Upper lobe of right lung (tissue), 1 donor: ENCODE measurements at regions not wholly inside any gene's neighbourhood (a gene's known extent, or its start where the extent isn't known, plus 50 kb on each side); places are given as distances from the start of the nearest gene placed in this dataset.

Experiments used
- ATAC-seq: fragments of 200-7000 bp; cut with Tn5 transposase; one replicate; pipeline ENCODE4 v1.9.1; 2020; ENCODE audit warnings: mild to moderate bottlenecking, moderate library complexity
- DNase-seq: peaks from one replicate; pipeline ENCODE4 v3.0.0-alpha.2; 2020
- H3K27ac ChIP-seq: fragments of 200-600 bp; one replicate; pipeline ENCODE4 v1.8.0; 2022
- H3K27me3 ChIP-seq: fragments of 200-600 bp; one replicate; pipeline ENCODE4 v1.8.0; 2022; ENCODE audit warnings: mild to moderate bottlenecking
- H3K36me3 ChIP-seq: fragments of 200-600 bp; one replicate; pipeline ENCODE4 v1.8.0; 2022
- H3K4me1 ChIP-seq: fragments of 200-600 bp; one replicate; pipeline ENCODE4 v1.8.0; 2022
- H3K4me3 ChIP-seq: fragments of 200-600 bp; one replicate; pipeline ENCODE4 v1.8.0; 2022; ENCODE audit warnings: mild to moderate bottlenecking
- H3K9me3 ChIP-seq: fragments of 200-600 bp; one replicate; pipeline ENCODE4 v1.8.0; 2022
- intact Hi-C: fragments of 100-400 bp; cut with DNase I; formaldehyde crosslinking; loops from one replicate; pipeline ENCODE4 v1.11.0; 2022
- TF ChIP-seq, protein P1 (sequence below): fragments of 200-600 bp; IDR thresholded peaks from one replicate; pipeline ENCODE4 v1.8.0; 2022; ENCODE audit warnings: antibody characterized with exemption
- donor health status: DM: no; HTN: yes; CAD: no; lungs with severe emphysema.

DNA sequence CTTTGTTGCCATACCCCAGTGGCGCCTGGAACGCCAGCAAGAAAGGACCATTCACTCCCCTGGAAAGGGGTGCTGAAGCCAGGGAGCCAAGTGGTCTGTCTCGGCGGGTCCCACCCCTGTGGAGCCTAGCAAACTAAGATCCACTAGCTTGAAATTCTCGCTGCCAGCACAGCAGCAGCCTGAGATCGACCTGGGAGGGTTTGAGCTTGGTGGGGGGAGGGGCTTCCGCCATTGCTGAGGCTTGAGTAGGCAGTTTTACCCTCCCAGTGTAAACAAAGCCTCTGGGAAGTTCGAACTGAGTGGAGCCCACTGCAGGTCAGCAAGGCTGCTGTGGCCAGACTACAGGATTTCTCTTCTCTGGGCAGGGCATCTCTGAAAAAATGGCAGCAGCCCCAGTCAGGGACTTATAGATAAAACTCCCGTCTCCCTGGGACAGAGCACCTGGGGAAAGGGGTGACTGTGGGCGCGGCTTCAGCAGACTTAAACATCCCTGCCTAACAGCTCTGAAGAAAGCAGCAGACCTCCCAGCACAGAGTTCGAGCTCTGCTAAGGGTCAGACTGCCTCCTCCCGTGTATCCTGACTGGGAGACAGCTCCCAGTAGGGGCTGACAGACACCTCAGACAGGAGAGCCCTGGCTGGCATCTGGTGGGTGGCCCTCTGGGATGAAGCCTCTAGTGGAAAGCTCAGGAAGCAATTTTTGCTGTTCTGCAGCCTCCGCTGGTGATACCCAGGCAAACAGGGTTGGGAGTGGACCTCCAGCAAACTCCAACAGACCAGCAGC, 281.1 kb upstream of the SP4 start:
- intact Hi-C loops, result no loop called here

DNA sequence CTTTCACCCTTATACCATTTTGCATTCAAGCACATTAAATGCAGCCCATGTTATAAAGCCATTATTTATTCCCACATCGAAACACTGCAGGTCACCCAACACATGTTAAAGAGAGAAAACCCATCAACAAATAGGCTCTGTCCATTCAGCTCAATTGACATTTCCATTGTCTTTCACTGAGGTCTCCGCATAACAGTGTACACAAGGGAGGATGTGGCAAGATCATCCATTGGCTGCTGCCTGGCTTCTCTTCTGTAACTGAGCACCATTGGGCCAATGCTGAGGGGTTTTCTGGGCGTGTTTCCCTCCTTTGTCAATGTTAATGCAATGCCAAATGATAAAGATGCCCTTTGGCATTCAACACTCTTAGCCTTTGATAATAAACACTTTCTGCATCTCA, 278.1 kb upstream of the SP4 start:
- Histone ChIP-seq H3K9me3 (no peaks in the 10 kb centered on the region), H3K27ac (no peak overlapping the region), H3K27me3 (no peaks in the 10 kb centered on the region), H3K36me3 (no peaks in the 10 kb centered on the region), H3K4me1 (no peaks in the 10 kb centered on the region), H3K4me3 (no peak overlapping the region)
- DNase-seq (no peak), ATAC-seq (no peak)
- TF ChIP-seq, protein P1, sequence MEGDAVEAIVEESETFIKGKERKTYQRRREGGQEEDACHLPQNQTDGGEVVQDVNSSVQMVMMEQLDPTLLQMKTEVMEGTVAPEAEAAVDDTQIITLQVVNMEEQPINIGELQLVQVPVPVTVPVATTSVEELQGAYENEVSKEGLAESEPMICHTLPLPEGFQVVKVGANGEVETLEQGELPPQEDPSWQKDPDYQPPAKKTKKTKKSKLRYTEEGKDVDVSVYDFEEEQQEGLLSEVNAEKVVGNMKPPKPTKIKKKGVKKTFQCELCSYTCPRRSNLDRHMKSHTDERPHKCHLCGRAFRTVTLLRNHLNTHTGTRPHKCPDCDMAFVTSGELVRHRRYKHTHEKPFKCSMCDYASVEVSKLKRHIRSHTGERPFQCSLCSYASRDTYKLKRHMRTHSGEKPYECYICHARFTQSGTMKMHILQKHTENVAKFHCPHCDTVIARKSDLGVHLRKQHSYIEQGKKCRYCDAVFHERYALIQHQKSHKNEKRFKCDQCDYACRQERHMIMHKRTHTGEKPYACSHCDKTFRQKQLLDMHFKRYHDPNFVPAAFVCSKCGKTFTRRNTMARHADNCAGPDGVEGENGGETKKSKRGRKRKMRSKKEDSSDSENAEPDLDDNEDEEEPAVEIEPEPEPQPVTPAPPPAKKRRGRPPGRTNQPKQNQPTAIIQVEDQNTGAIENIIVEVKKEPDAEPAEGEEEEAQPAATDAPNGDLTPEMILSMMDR, result no peak
- intact Hi-C loops, result no loop called here

More for the DNA sequence above, 281.1 kb upstream of the SP4 start:
- Histone ChIP-seq H3K9me3 (no peaks in the 10 kb centered on the region), H3K36me3 (no peaks in the 10 kb centered on the region), H3K27me3 (no peaks in the 10 kb centered on the region), H3K27ac (no peak overlapping the region), H3K4me3 (no peak overlapping the region), H3K4me1 (no peaks in the 10 kb centered on the region)
- DNase-seq, result no peak
- no peak for ATAC-seq
- TF ChIP-seq, protein P1, result no peak

DNA sequence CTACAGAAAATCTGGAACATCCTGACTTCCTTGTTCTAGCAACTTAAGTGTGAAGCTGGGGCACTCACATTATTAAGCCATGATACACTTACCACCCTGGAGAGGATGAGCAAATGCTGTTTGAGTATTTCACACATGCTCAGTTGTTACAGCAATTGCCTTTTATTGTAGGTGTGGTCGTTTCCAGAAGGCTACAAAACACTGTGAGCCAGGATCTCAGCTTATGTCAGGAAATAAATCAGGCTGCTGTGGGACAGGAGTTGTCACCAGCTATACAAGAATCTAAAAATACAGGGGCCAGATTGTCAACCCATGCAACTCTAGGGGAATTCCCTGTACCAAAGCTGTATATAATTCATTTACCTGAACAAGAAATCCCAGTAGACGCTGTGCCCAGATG, 273.3 kb upstream of the SP4 start:
- intact Hi-C loops, result no loop called here
- DNase-seq (no peak), ATAC-seq (no peak)
- H3K4me3 ChIP-seq, result no peak overlapping the region
- no peak overlapping the region for H3K27ac ChIP-seq
- H3K9me3 ChIP-seq, result no peaks in the 10 kb centered on the region
- no peaks in the 10 kb centered on the region for H3K27me3 ChIP-seq
- H3K36me3 ChIP-seq, result no peaks in the 10 kb centered on the region
- TF ChIP-seq, protein P1, result no peak
- no peaks in the 10 kb centered on the region for H3K4me1 ChIP-seq

DNA sequence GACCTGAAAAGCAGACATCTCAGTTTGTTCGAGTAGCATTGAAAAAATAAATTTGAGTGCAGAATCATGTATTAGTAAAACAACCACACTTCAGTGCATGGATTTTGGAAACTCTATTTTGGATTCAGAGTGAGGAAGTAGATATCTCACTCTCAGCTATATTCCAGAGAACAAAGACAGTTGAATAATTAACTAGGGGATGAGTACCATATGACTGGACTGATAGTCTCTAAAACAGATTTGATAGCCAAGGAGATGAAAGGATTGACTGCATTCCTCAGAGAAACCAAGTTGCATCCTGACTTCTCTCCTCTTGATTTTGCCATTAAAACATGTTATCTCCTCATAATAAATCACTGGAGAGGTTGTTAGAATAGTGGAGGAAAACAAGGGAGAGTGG, 268.4 kb upstream of the SP4 start:
- H3K36me3 ChIP-seq, result no peaks in the 10 kb centered on the region
- H3K27ac ChIP-seq, result no peak overlapping the region
- DNase-seq (no peak), ATAC-seq (no peak)
- no peaks in the 10 kb centered on the region for H3K4me1 ChIP-seq
- peaks cover 2% of the 10 kb centered on the region for H3K27me3 ChIP-seq
- intact Hi-C loops, result no loop called here
- no peaks in the 10 kb centered on the region for H3K9me3 ChIP-seq
- TF ChIP-seq, protein P1, result no peak
- no peak overlapping the region for H3K4me3 ChIP-seq

DNA sequence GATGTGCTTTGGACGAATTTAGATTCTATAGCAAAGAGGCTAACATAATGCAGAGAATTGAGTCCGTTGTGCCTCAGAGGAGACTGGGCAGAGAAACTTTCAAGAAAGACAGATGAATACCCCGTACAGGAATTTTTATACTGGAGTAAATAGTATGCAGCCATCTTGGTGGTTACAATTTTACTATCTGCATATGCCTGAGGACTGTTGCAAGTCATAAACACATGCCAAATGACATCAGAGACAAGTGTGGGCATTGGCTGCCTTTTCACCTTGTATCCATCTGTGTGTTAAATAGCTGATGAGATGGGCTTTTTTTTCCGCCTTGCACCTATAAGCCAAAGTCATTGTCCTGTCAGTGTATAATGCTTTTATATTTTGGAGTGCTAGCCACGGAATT, 267.5 kb upstream of the SP4 start:
- Histone ChIP-seq H3K4me1 (no peaks in the 10 kb centered on the region), H3K4me3 (no peak overlapping the region), H3K27ac (no peak overlapping the region), H3K27me3 (peaks cover 4% of the 10 kb centered on the region), H3K9me3 (no peaks in the 10 kb centered on the region), H3K36me3 (no peaks in the 10 kb centered on the region)
- TF ChIP-seq, protein P1, result no peak
- intact Hi-C loops, result no loop called here
- ATAC-seq (no peak), DNase-seq (no peak)
